MCF 10A (cell line): ENCODE measurements at regions not wholly inside any gene's neighbourhood (a gene's known extent, or its start where the extent isn't known, plus 50 kb on each side); places are given as distances from the start of the nearest gene placed in this dataset.

ENCODE experiments used
- BruUV-seq: library from RNA; stranded (reverse); fragments of 400-500 nt; replicated peaks from 2 replicates; lab custom pipeline; 2021; lab: Mats Ljungman, UMichigan
- CTCF ChIA-PET: fragments of 300-600 bp; sonication (Branson Sonifier 250); formaldehyde crosslinking; extraction: SDS; loops from one replicate; lab custom pipeline; 2021; ENCODE audit warnings: antibody characterized with exemption, inconsistent platforms; lab: Yijun Ruan, JAX
- POLR2A ChIA-PET: fragments of 300-600, 350-650 bp; sonication (Branson Sonifier 250); formaldehyde crosslinking; extraction: SDS; loops from one replicate; lab custom pipeline; 2020; ENCODE audit warnings: antibody characterized with exemption, inconsistent platforms; lab: Yijun Ruan, JAX
- DNase-seq: peaks from one replicate; pipeline ENCODE4 v3.0.0-alpha.2; 2018; ENCODE audit not compliant: unreplicated experiment
- H3K27ac Mint-ChIP-seq: one replicate; pipeline ENCODE4 v1.8.0; 2022; ENCODE audit warnings: mild to moderate bottlenecking, low read depth, mixed read lengths; ENCODE audit not compliant: unreplicated experiment
- H3K27me3 Mint-ChIP-seq: one replicate; pipeline ENCODE4 v1.8.0; 2022; ENCODE audit warnings: mixed read lengths; ENCODE audit not compliant: insufficient read depth, unreplicated experiment
- H3K36me3 Mint-ChIP-seq: one replicate; pipeline ENCODE4 v1.8.0; 2022; ENCODE audit warnings: mild to moderate bottlenecking, moderate library complexity, mixed read lengths; ENCODE audit not compliant: insufficient read depth, unreplicated experiment
- H3K4me1 Mint-ChIP-seq: one replicate; pipeline ENCODE4 v1.8.0; 2022; ENCODE audit warnings: mixed read lengths; ENCODE audit not compliant: insufficient read depth, unreplicated experiment
- H3K4me3 Mint-ChIP-seq: one replicate; pipeline ENCODE4 v1.8.0; 2022; ENCODE audit warnings: mild to moderate bottlenecking, moderate library complexity, mixed read lengths; ENCODE audit not compliant: unreplicated experiment
- H3K9me3 Mint-ChIP-seq: one replicate; pipeline ENCODE4 v1.8.0; 2022; ENCODE audit warnings: mixed read lengths; ENCODE audit not compliant: unreplicated experiment
- CTCF ChIP-seq: fragments of 200-600 bp; IDR thresholded peaks from one replicate; pipeline ENCODE4 v1.8.0; 2022; ENCODE audit warnings: antibody characterized with exemption, mild to moderate bottlenecking; ENCODE audit not compliant: unreplicated experiment
- intact Hi-C: fragments of 100-400 bp; cut with micrococcal nuclease; formaldehyde crosslinking; loops from 2 replicates; pipeline ENCODE4 v1.14.1; 2022

- Mint-ChIP-seq H3K27ac (no peak overlapping the region), H3K4me3 (no peak overlapping the region), H3K9me3 (no peaks in the 10 kb centered on the region), H3K4me1 (no peaks in the 10 kb centered on the region), H3K27me3 (no peaks in the 10 kb centered on the region), H3K36me3 (no peaks in the 10 kb centered on the region)
- ChIA-PET CTCF (interaction anchor here (0.6 to 0.7 kb wide), 2 partner anchors 1061 to 1363 kb away, joined by 3 to 6 read pairs; no protein-coding TSS in a partner anchor), POLR2A (no interaction called here)
- no peak for DNase-seq
- TF ChIP-seq CTCF = no peak
- BruUV-seq = no TSS peak
- intact Hi-C loops = no loop called here
Observed at GRCh38 chr2:8496617-8497016, 185.2 kb upstream of the ID2 start.

- ChIA-PET POLR2A (no interaction called here), CTCF (no interaction called here)
- TF ChIP-seq CTCF = no peak
- Mint-ChIP-seq H3K36me3 (no peaks in the 10 kb centered on the region), H3K4me3 (no peak overlapping the region), H3K27ac (no peak overlapping the region), H3K4me1 (no peaks in the 10 kb centered on the region), H3K9me3 (no peaks in the 10 kb centered on the region), H3K27me3 (no peaks in the 10 kb centered on the region)
- BruUV-seq = no TSS peak
- no peak for DNase-seq
- intact Hi-C loops = no loop called here
Observed at GRCh38 chr2:8498994-8499393, 182.9 kb upstream of the ID2 start.

GRCh38 chr2:8500124-8501054 is 181.5 kb upstream of the ID2 start:
- no peak for TF ChIP-seq CTCF
- Mint-ChIP-seq H3K4me1 (no peaks in the 10 kb centered on the region), H3K4me3 (no peak overlapping the region), H3K9me3 (no peaks in the 10 kb centered on the region), H3K27ac (no peak overlapping the region), H3K27me3 (no peaks in the 10 kb centered on the region), H3K36me3 (no peaks in the 10 kb centered on the region)
- ChIA-PET POLR2A (no interaction called here), CTCF (no interaction called here)
- peak; percentile 43 for DNase-seq
- intact Hi-C loops = no loop called here
- BruUV-seq = no TSS peak

GRCh38 chr2:8501061-8501720 is 180.7 kb upstream of the ID2 start:
- BruUV-seq = no TSS peak
- POLR2A ChIA-PET = no interaction called here
- intact Hi-C loops = no loop called here

More at GRCh38 chr2:8501061-8501720, 180.7 kb upstream of the ID2 start:
- TF ChIP-seq CTCF = no peak
- H3K4me3 Mint-ChIP-seq = no peak overlapping the region
- CTCF ChIA-PET = no interaction called here
- H3K36me3 Mint-ChIP-seq = no peaks in the 10 kb centered on the region
- DNase-seq = no peak
- H3K4me1 Mint-ChIP-seq = no peaks in the 10 kb centered on the region
- no peaks in the 10 kb centered on the region for H3K9me3 Mint-ChIP-seq
- no peaks in the 10 kb centered on the region for H3K27me3 Mint-ChIP-seq
- H3K27ac Mint-ChIP-seq = no peak overlapping the region
